Anterior cingulate cortex (tissue), 58 donors: ENCODE measurements at regions not wholly inside any gene's neighbourhood (a gene's known extent, or its start where the extent isn't known, plus 50 kb on each side); places are given as distances from the start of the nearest gene placed in this dataset.
"Not testable (repeated sequence)": the region's sequence is repeated elsewhere in the genome, so short reads cannot be mapped to it uniquely, and the experiment has no call there.

Experiments
- DNase-seq, 58 donors: peaks; one replicate each; lab custom pipeline; 2025; lab: John Stamatoyannopoulos, UW

DNA sequence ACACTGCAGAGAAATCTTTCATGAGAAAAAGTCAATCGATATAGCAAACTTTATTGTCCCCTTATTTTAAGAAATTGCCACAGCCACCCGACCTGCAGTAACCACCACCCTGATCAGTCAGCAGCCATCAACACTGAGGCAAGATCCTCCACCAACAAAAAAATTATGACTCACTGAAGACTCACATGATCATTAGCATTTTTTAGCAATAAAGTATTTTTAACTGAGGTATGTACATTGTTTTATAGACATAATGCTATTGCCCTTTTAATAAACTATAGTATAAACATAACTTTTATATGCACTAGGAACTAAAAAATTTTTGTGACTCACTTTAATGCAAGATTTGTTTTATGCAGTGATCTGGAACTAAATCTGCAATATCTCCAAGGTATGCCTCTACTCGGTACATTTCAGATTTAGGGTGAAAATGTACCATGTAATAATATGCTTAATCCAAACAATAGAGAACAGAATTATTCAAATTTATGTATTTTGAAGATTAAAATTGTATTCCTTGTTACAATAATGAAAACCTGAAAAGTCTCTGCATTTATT lies 79.2 kb upstream of the CEP126 start:
- no peak for DNase-seq

GRCh38 chr11:101830475-101830874 lies 84.3 kb upstream of the CEP126 start:
- not testable (repeated sequence) for DNase-seq

- DNase-seq: no peak
Observed at GRCh38 chr11:101825531-101825930, 89.3 kb upstream of the CEP126 start.

DNA sequence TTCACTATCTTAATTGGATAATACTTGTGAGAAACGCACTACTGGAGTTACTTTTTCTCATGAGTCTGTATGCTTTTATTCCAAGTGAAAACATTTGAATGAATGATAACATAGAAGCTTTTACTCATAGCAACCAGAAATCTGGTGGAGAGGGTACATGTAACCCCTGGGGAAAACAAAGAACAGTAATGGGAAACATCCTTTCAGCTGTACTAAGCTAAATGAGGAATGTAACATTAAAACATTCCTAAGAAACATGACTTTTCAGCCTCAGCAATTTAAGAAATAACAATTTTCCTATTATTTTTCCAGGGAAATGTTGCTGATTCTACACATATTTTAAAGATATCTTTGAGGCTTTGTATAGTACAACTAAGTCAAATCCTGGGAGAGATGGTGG lies 97.2 kb upstream of the CEP126 start:
- DNase-seq: no peak

- no peak for DNase-seq
Observed at GRCh38 chr11:101816613-101817012, 98.2 kb upstream of the CEP126 start.

DNA sequence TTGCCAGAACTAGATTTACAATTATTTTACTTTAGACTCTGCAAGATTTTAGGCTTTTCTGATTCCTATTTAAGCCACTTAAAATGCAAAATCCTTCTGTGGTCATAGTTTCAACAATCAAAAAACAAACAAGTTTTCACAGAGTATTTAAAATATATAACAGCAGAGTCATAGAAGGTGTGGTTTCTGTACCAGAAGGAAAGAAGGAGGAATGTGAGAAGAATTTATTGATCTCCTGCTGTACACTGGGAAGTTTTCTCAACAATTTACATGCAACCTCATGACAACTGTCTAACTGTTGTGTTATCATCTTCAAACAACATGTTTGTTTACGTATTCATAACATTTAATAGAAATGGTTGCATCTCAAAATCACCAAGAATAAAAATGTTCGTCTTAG lies 102.3 kb upstream of the CEP126 start:
- no peak for DNase-seq

GRCh38 chr11:101810546-101810945 lies 104.3 kb upstream of the CEP126 start:
- no peak for DNase-seq

DNA sequence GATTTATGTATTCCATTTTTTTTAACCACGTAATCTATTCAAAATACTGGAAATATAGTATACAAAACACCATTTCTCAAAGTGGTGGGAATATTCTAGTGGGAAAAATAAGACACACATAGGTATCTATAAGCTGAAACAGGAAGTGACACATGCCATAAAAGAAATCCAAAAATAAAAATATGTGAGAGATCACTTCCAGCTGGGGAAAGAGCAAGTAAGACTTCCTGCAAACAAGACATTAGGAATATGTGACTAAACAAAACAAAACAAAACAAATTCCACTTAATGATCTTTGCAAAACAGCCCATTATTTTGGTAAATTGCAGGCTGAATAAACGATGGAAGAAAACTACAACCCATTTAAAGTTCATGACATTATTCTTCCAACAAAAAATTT lies 107.3 kb upstream of the CEP126 start:
- DNase-seq: no peak

GRCh38 chr11:101803651-101804050 lies 111.2 kb upstream of the CEP126 start:
- DNase-seq: no peak

DNA sequence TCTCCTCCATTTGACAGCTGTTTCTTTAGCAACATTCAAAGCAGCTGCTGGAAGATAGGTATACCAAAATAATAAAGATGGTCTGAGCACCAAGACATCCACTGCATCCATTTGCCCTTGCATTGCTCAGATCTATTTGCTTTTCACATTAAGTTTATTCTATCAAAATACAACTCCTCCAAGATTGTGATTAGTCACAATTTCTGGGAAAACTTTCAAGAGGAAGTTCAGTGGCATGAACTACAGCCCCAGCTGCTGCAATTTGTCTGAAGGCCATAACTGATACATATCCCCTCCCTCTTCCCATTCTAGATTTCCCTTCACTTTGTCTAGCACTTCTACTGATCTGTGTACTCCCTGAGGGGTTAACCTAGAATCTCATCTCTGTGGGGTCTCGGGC lies 117.5 kb upstream of the CEP126 start:
- DNase-seq: no peak

DNA sequence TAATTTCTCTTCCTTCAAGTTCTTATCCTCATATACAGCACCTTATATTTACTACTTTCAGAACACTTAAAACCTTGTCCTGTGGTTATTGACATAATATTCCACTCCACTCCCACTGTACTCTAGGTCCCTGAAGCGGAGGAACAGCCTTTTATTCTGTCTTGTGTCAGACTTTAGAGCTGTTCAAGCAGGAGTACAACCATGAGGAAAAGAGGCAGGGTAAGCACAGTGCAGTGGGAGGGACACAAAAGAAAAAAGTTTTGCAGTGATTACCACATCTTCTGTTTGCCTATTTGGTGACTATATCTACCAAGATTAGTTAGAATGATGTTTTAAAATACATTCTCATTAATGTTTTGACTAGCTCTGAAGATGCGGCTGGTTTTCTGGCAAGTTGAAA lies 122.0 kb upstream of the CEP126 start:
- DNase-seq: no peak

- no peak for DNase-seq
Observed at GRCh38 chr11:101786916-101787315, 127.9 kb upstream of the CEP126 start.

DNA sequence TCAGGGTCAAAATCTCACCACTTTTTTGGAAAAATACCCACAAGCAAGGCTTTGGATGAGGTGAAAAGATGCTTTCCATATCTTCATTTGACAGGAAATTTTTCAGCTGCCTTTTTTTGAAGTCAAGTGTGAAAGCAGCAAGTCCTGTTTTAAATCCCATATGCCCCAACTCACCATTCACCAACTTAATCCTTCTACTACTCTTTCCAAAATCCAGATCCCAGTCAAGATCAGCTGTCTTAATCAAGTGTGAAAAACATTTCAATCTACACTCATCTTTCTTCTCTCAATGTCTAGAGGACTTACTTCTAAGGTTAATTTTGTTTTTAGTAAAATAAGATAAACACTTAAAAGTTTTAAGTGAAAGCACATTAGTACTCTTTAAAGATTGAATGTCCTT lies 128.4 kb upstream of the CEP126 start:
- DNase-seq: no peak

DNA sequence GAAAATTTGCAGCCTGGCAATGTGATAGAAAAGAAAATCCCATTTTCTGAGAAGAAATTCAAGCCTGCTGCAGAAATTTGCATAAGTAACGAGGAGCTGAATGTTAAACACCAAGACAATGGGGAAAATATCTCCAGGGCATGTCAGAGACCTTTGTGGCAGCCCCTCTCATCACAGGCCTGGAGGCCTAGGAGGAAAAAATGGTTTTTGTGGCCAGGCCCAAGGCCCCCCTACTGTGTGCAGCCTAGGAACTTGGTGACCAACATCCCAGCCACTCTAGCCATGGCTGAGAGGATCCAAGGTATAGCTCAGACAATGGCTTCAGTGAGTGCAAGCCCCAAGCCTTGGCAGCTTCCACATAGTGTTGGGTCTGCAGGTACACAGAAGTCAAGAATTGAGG lies 135.6 kb upstream of the CEP126 start:
- DNase-seq: not testable (repeated sequence)

- DNase-seq: no peak
Observed at GRCh38 chr11:101777476-101777875, 137.3 kb upstream of the CEP126 start.

GRCh38 chr11:101775033-101775432 lies 139.8 kb upstream of the CEP126 start:
- DNase-seq: no peak

DNA sequence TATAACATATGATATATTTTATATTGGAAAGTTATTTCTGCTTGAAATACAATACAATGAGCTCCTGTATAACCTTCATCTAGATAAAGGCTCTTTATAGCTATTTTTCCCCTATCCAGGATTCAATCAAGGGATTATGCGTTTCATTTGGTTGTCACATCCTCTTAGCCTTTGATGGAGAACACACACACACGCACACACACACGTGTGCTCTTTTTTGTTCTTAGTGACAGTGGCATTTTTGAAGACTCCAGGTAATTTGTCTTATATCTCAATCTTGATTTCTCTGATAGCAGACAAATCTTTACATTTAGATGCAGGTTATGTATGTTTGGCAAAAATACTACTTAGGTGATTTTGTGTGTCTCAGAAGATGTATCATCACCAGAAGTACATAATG lies 144.2 kb upstream of the CEP126 start:
- no peak for DNase-seq

DNA sequence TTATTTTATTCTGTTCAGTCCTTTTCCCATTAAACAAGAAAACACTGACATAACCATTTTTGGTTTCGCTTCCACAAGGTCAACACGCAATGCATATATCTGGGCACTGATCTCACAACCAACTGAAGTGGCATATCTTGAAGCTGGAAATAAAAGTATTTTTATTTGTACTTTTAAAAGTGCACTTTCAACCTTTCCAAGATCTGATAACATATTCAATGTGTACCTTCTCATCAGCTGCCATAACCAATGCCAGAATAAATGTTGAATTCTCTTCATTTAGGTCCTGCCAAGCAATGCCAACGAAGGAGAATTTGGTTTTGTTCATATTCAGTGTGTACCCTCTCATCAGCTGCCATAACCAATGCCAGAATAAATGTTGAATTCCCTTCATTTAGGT lies 148.9 kb upstream of the CEP126 start:
- DNase-seq: no peak

DNA sequence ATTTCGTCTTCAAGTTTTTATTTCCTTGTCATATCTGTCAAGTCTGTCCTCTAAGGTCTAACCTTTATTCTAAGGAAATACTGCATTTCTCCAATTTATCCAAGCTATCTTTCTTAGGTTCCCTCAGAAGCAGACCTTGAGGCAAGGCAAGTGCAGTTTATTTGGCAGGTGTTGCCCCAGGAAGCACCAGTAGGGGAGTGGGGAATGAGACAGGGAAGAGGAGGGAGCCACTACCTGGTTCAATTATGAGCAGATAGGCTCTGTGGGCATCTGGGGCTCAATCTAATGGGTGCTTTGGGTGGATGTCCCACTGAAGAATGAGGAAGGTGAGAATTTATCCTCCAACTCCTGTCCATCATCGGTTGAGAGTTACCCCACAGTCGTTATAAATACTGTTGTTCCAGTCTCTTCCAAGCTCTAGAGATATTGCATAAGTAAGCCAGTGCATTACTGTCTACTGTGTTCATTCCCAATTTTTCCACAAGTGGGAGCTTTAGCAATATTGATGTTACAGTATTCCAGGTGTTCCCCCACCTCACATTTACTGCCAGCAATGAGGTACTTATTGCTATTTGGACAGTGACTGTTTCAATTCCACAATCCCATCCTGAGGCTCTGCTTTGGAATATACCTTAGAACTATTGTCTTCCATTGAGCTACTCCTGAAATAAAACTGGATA lies 154.9 kb upstream of the CEP126 start:
- no peak for DNase-seq

- no peak for DNase-seq
Observed at GRCh38 chr11:101757741-101758140, 157.1 kb upstream of the CEP126 start.

- no peak for DNase-seq
Observed at GRCh38 chr11:101748572-101749344, 165.0 kb upstream of the TRPC6 start.

- DNase-seq: no peak
Observed at GRCh38 chr11:101745756-101746155, 161.9 kb upstream of the TRPC6 start.
